GM12892 (cell line): ENCODE measurements at regions not wholly inside any gene's neighbourhood (a gene's known extent, or its start where the extent isn't known, plus 50 kb on each side); places are given as distances from the start of the nearest gene placed in this dataset.

Experiments used
- POLR2A ChIP-seq: IDR thresholded peaks from 2 replicates; pipeline ENCODE4 v1.6.1; 2011; ENCODE audit warnings: low read depth, low read length, control low read depth
- POLR2AphosphoS5 ChIP-seq: IDR thresholded peaks from 2 replicates; pipeline ENCODE4 v1.6.1; 2011; ENCODE audit warnings: low read depth, low read length, control low read depth

GRCh38 chr19:28602675-28603298 is 610.2 kb downstream of the UQCRFS1 start:
- no peak for TF ChIP-seq POLR2AphosphoS5
- TF ChIP-seq POLR2A: no peak
